D721Med (cell line): ENCODE measurements at regions not wholly inside any gene's neighbourhood (a gene's known extent, or its start where the extent isn't known, plus 50 kb on each side); places are given as distances from the start of the nearest gene placed in this dataset.

Experiments
- DNase-seq: peaks from one replicate; pipeline ENCODE4 v3.0.0; 2011; ENCODE audit warnings: low spot score; ENCODE audit not compliant: insufficient read length
- FAIRE-seq: peaks from 2 replicates; lab custom pipeline; 2011; peaks lifted over from hg19 to GRCh38; lab: Jason Lieb, UNC
- CTCF ChIP-seq: IDR thresholded peaks from 2 replicates; pipeline ENCODE4 v1.5.1; 2012; ENCODE audit warnings: mild to moderate bottlenecking, control low read depth; ENCODE audit not compliant: insufficient read depth; ENCODE audit errors: missing control alignments

GRCh38 chr5:19018822-19019221 lies 969.2 kb downstream of the CDH18 start:
- FAIRE-seq (peak; percentile 11), DNase-seq (no peak)
- TF ChIP-seq CTCF: no peak

- FAIRE-seq (no peak), DNase-seq (no peak)
- no peak for TF ChIP-seq CTCF
Measured at GRCh38 chr5:19031491-19031890, 956.5 kb downstream of the CDH18 start.

GRCh38 chr5:19035816-19036215 lies 952.2 kb downstream of the CDH18 start:
- DNase-seq (no peak), FAIRE-seq (no peak)
- no peak for TF ChIP-seq CTCF

GRCh38 chr5:19042106-19042505 lies 945.9 kb downstream of the CDH18 start:
- FAIRE-seq: no peak
- TF ChIP-seq CTCF: no peak

GRCh38 chr5:19044311-19044710 lies 943.7 kb downstream of the CDH18 start:
- TF ChIP-seq CTCF: no peak
- no peak for DNase-seq

More at GRCh38 chr5:19042106-19042505, 945.9 kb downstream of the CDH18 start:
- DNase-seq: no peak

GRCh38 chr5:19044931-19045695 lies 942.9 kb downstream of the CDH18 start:
- TF ChIP-seq CTCF: no peak
- no peak for FAIRE-seq
- DNase-seq: no peak

More at GRCh38 chr5:19044311-19044710, 943.7 kb downstream of the CDH18 start:
- no peak for FAIRE-seq

GRCh38 chr5:19047277-19047676 lies 940.7 kb downstream of the CDH18 start:
- TF ChIP-seq CTCF: no peak
- no peak for FAIRE-seq

More at GRCh38 chr5:19047277-19047676, 940.7 kb downstream of the CDH18 start:
- no peak for DNase-seq
